ENCODE measurements at regions not wholly inside any gene's neighbourhood (a gene's known extent, or its start where the extent isn't known, plus 50 kb on each side); places are given as distances from the start of the nearest gene placed in this dataset.

- no peak for DNase-seq
Measured at GRCh38 chr7:38086857-38087256, 91.2 kb upstream of the STARD3NL start.

DNA sequence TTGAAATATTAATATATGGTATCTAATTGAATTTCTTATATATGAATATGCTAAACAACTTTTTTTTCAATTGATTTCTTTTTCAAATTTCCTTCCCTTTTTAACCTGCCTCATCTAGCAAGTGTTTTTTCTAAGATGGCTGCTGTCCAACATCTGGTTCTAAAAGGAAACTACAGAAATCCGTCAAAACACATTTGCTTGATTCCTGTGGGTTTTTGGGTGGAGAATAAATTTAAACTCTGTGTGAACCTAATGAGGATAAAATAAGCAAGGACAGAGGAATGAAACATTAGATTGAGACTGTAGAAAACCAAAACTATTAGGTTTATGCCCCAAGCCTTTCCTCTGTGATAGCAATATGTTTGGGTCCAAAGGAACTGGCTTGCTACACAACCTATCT is 75.5 kb upstream of the STARD3NL start:
- DNase-seq, result no peak

GRCh38 chr7:38105874-38106483 is 72.1 kb upstream of the STARD3NL start:
- no peak for DNase-seq

GRCh38 chr7:38107486-38107893 is 70.6 kb upstream of the STARD3NL start:
- DNase-seq, result peak; percentile 84

GRCh38 chr7:38112075-38112474 is 66.0 kb upstream of the STARD3NL start:
- no peak for DNase-seq

- DNase-seq, result no peak
Measured at GRCh38 chr7:38120076-38120475, 58.0 kb upstream of the STARD3NL start.

DNA sequence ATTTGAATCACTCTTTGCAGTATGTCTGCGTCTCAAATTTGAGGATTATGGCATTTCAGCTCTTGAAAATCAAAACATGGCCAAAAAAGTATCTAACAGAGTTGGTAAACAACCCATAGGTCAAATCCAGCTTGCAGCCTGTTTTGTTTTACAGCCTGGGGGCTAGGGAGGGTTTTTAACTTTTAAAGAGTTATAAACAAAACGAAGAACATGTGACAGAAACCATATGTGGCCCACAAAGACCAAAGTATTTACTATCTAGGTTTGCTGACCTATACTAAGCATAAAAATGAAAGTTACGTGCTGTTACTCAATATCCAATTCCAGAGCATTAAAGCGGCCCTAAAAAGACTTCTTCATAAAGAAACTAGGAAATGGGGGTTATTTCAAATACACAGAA is 55.5 kb upstream of the STARD3NL start:
- no peak for DNase-seq

DNA sequence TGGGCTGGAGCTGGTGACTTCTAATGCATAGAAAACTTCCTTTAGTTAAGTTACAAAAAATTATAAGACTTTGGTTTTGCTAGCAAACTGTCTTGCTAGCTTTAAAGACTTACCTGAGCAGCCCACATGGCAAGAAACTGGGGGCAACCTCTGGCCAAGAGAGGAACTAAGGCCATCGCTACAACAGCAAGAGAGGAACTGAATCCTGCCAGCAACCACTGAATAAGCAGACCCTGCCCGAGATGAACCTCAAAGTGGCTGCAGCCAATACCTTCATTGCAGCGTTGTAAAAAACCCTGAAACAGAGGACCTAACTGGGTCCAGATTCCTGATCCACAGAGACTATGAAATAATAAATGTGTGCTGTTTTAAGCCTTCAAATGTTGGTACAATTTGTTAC is 54.6 kb upstream of the STARD3NL start:
- no peak for DNase-seq

GRCh38 chr7:38127216-38128207 is 50.5 kb upstream of the STARD3NL start:
- no peak for DNase-seq
